Breast epithelium (tissue), 4 donors: ENCODE measurements at regions not wholly inside any gene's neighbourhood (a gene's known extent, or its start where the extent isn't known, plus 50 kb on each side); places are given as distances from the start of the nearest gene placed in this dataset.

ENCODE experiments used
- DNase-seq, 2 donors: peaks; one replicate each; pipeline ENCODE4 v3.0.0-alpha.2; 2019; ENCODE audit warnings: low spot score in 2 of 2
- H3K27ac ChIP-seq, 2 donors: fragments of 200-600 bp; sonication (generic) in 1 of 2; one replicate each; pipeline ENCODE4 v1.5.1; 2016 to 2019; ENCODE audit warnings: mild to moderate bottlenecking in 1 of 2
- H3K27me3 ChIP-seq, 2 donors: fragments of 200-600 bp; sonication (generic) in 1 of 2; one replicate each; pipeline versions ENCODE4 v1.5.1 to v1.6.0; 2017 to 2019; ENCODE audit warnings: control low read depth in 1 of 2, mild to moderate bottlenecking in 1 of 2
- H3K36me3 ChIP-seq: fragments of 200-600 bp; one replicate; pipeline ENCODE4 v1.5.1; 2019
- H3K4me1 ChIP-seq, 2 donors: fragments of 200-600 bp; sonication (generic); one replicate each; pipeline ENCODE4 v1.5.1; 2016 to 2019; ENCODE audit warnings: control low read depth in 1 of 2
- H3K4me3 ChIP-seq, 3 donors: fragments of 200-600 bp; sonication (generic); 1 replicate in 2 of 3; 2 replicates in 1 of 3; pipeline ENCODE4 v1.5.1; 2016 to 2019; ENCODE audit warnings: mild to moderate bottlenecking in 3 of 3, moderate library complexity in 2 of 3
- H3K9me3 ChIP-seq, 2 donors: fragments of 200-600 bp; sonication (generic) in 1 of 2; one replicate each; pipeline ENCODE4 v1.5.1; 2016 to 2019; ENCODE audit warnings: control low read depth in 1 of 2
- POLR2A ChIP-seq: fragments of 450-650 bp; IDR thresholded peaks from one replicate; pipeline ENCODE4 v1.6.1; 2016; ENCODE audit warnings: antibody characterized with exemption, mild to moderate bottlenecking, moderate library complexity
- POLR2AphosphoS5 ChIP-seq, 3 donors: sonication (generic); formaldehyde crosslinking; IDR thresholded peaks; one replicate each; pipeline ENCODE4 v1.6.1; 2017; ENCODE audit warnings: antibody characterized with exemption in 3 of 3
- intact Hi-C: fragments of 100-400 bp; cut with DNase I; formaldehyde crosslinking; loops from one replicate; pipeline ENCODE4 v1.15.1; 2023; ENCODE audit warnings: low total_unique reads
- TF ChIP-seq, protein P1 (sequence below), 3 donors: fragments of 450-650 bp; IDR thresholded peaks; one replicate each; pipeline ENCODE4 v1.5.1; 2016 to 2017; ENCODE audit warnings: antibody characterized with exemption in 3 of 3, mild to moderate bottlenecking in 3 of 3, moderate library complexity in 3 of 3

DNA sequence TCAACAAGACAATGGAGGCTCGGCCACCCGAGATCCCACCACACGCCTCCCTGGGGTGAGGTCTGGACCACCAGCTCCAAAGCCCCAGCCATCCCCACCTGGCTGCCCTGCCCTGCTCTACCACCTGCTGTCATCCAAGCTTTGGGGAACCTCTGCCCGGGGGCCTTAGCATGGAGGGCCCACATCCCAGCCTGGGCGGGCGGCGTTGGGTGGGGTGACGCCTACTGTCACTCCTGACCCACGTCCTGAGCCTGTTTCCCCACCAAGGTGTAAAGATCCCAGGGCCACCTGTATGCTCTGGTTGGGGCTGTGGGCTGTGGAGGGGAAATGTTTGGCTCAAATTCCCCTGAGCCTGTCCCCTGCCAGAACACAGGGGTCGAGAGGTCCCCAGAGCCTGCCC, 437.6 kb downstream of the EIPR1 start:
- Histone ChIP-seq H3K36me3 (no peaks in the 10 kb centered on the region), H3K27ac (no peak overlapping the region), H3K9me3 (peaks cover 0 to 3% of the 10 kb centered on the region in 2 donors), H3K27me3 (no peaks in the 10 kb centered on the region), H3K4me3 (no peak overlapping the region), H3K4me1 (no peaks in the 10 kb centered on the region)
- TF ChIP-seq, protein P1, sequence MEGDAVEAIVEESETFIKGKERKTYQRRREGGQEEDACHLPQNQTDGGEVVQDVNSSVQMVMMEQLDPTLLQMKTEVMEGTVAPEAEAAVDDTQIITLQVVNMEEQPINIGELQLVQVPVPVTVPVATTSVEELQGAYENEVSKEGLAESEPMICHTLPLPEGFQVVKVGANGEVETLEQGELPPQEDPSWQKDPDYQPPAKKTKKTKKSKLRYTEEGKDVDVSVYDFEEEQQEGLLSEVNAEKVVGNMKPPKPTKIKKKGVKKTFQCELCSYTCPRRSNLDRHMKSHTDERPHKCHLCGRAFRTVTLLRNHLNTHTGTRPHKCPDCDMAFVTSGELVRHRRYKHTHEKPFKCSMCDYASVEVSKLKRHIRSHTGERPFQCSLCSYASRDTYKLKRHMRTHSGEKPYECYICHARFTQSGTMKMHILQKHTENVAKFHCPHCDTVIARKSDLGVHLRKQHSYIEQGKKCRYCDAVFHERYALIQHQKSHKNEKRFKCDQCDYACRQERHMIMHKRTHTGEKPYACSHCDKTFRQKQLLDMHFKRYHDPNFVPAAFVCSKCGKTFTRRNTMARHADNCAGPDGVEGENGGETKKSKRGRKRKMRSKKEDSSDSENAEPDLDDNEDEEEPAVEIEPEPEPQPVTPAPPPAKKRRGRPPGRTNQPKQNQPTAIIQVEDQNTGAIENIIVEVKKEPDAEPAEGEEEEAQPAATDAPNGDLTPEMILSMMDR (IDR thresholded peaks at IDR 0.05): no peak
- TF ChIP-seq POLR2A: no peak
- no peak for TF ChIP-seq POLR2AphosphoS5 (IDR thresholded peaks at IDR 0.05)
- no peak for DNase-seq
- intact Hi-C loops: no loop called here

DNA sequence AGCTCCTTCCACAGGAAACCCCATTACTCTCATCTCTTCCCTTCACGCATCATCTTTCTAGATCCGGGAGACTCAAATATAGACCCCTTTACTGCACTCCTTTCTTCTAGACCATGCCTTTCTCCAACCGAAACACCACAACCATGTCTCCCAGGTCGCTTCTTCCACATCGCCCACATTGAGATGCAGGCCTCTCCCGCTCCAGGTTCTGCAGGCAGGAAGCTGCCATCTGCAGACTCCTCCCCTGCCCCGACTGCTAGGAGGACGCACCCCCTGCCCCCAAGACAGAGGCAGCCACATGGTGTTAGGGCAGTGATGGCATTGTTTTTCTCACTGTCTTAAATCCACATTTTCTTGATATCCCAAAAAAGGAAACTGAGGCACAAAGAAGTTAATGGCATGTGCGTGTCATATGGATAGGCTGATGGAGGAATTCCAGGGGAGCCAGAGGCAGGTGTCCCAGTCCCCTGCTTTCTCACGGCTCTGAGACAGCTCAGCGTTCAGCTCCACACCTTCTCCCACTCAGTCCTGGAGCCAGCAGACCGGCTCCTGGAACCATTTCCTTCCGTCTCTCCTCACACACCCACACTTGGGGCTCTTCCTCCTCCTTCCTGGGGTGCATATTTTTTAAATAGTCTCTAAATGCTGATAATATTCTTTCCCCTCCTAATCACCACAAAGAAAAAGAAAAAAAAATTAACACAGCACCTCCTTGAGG, 438.4 kb downstream of the EIPR1 start:
- H3K27ac ChIP-seq: no peak overlapping the region
- no peak for DNase-seq
- H3K36me3 ChIP-seq: no peaks in the 10 kb centered on the region
- intact Hi-C loops: loop anchor here (5.0 kb wide), 1 partner anchor 358 kb away; no protein-coding TSS in a partner anchor
- TF ChIP-seq, protein P1 (IDR thresholded peaks at IDR 0.05): no peak
- TF ChIP-seq POLR2A (no peak), POLR2AphosphoS5 (IDR thresholded peaks at IDR 0.05) (no peak)
- no peaks in the 10 kb centered on the region for H3K27me3 ChIP-seq
- H3K4me3 ChIP-seq: no peak overlapping the region
- no peaks in the 10 kb centered on the region for H3K9me3 ChIP-seq
- no peaks in the 10 kb centered on the region for H3K4me1 ChIP-seq

DNA sequence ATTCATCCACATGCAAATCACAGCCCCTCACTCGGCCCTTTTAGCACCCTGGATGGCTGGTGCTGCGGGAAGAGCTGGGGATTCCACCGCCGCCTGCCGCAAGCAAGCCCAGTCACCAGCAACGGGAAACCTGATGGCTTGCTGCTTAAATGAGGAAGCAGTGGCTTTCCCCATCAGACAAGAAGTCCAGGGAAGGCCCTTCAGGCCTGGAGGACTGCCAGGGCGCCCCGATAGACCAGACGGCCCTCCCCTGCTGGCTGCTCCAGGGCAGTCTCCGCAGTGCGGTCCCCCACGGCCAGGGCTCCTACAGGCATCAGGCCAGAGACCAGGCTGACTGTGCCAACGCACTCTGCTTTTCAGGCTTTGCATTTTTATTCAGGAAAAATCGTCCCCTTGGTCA, 439.1 kb downstream of the EIPR1 start:
- Histone ChIP-seq H3K27ac (no peak overlapping the region), H3K9me3 (no peaks in the 10 kb centered on the region), H3K27me3 (no peaks in the 10 kb centered on the region), H3K4me3 (no peak overlapping the region), H3K36me3 (no peaks in the 10 kb centered on the region), H3K4me1 (no peaks in the 10 kb centered on the region)
- no peak for DNase-seq
- intact Hi-C loops: loop anchor here (5.0 kb wide), 1 partner anchor 359 kb away; no protein-coding TSS in a partner anchor
- TF ChIP-seq POLR2AphosphoS5 (IDR thresholded peaks at IDR 0.05) (no peak), POLR2A (no peak)
- TF ChIP-seq, protein P1 (IDR thresholded peaks at IDR 0.05): no peak

DNA sequence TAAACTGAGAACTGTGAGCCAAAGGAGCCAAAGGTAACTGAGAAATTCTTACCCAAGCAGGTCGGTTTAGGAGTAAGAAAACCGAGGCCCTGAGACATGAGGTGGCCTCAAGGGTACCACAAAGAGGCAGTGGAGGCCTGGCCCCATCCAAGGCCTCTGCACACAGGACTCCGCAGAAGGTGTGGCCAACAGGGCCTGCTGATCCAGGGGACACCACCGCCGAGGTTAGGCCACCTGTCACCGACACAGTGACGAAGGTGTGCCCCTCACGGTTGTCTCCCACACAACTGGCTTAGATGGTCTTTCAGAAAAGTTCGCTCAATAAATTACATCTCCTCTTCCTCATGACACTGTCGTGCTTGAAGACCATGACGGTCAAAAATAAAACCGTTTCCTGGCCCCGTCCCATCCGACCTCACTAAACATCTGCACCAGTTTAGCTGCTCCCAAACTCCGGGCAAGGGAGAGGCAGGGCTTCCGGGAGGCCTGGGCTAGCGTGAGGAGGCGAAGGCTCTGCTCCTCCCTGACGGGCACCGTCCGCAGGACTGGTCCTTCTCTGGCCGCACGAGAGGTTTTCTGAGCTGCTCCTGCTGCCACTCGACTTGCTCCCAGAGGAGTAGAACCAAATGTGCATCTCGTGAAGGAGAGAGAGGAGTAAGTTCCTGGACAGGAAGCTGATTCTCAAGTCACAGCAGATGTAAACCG, 442.0 kb downstream of the EIPR1 start:
- H3K36me3 ChIP-seq: no peaks in the 10 kb centered on the region
- H3K4me3 ChIP-seq: no peak overlapping the region
- no peaks in the 10 kb centered on the region for H3K9me3 ChIP-seq
- TF ChIP-seq, protein P1 (IDR thresholded peaks at IDR 0.05): no peak
- TF ChIP-seq POLR2AphosphoS5 (IDR thresholded peaks at IDR 0.05): no peak
- TF ChIP-seq POLR2A: no peak
- peak in 1 of 2 donors; percentile 37 for DNase-seq
- H3K4me1 ChIP-seq: no peaks in the 10 kb centered on the region
- H3K27ac ChIP-seq: no peak overlapping the region
- no peaks in the 10 kb centered on the region for H3K27me3 ChIP-seq
- intact Hi-C loops: loop anchor here (5.0 kb wide), 1 partner anchor 362 kb away; no protein-coding TSS in a partner anchor

DNA sequence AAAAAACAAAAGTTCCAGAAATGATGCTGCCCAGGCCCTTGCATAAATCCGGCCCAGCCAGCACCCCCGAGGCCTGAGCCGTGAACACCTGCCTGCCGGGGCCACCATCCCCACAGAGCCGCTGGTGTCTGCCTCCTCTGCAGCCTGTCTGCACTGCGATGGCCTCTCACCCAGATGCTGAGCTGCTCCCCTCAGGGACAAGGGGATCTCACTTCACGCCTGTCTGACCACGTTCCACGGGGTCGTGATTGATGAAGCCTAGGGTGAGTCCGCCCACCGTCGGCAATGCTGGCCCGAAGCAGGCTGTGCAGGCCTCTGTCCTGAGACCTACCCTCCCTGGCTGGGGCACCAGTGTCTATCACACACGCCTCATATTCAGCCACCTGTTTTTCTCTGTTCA, 444.2 kb downstream of the EIPR1 start:
- H3K36me3 ChIP-seq: no peaks in the 10 kb centered on the region
- peaks cover 0 to 13% of the 10 kb centered on the region in 2 donors for H3K9me3 ChIP-seq
- no peak overlapping the region for H3K4me3 ChIP-seq
- TF ChIP-seq POLR2A (no peak), POLR2AphosphoS5 (IDR thresholded peaks at IDR 0.05) (no peak)
- TF ChIP-seq, protein P1 (IDR thresholded peaks at IDR 0.05): no peak
- DNase-seq: no peak
- no peaks in the 10 kb centered on the region for H3K27me3 ChIP-seq
- intact Hi-C loops: no loop called here
- H3K4me1 ChIP-seq: no peaks in the 10 kb centered on the region
- no peak overlapping the region for H3K27ac ChIP-seq
